ENCODE measurements at regions not wholly inside any gene's neighbourhood (a gene's known extent, or its start where the extent isn't known, plus 50 kb on each side); places are given as distances from the start of the nearest gene placed in this dataset.

- no peaks in the 10 kb centered on the region for H3K36me3 ChIP-seq (ENCODE audit: insufficient read depth)
- H3K4me3 ChIP-seq, result no peak overlapping the region
- no peak overlapping the region for H2AFZ ChIP-seq
- no peaks in the 10 kb centered on the region for H4K20me1 ChIP-seq (replicated peaks; ENCODE audit: insufficient read depth)
- H3K9me2 ChIP-seq (ENCODE audit: insufficient read depth), result no peaks in the 10 kb centered on the region
- H3F3A ChIP-seq (replicated peaks; ENCODE audit: low read depth), result no peaks in the 10 kb centered on the region
- H3K4me1 ChIP-seq (ENCODE audit: insufficient read depth), result no peaks in the 10 kb centered on the region
- Mint-ChIP-seq H3K9me3 (peaks cover 3% of the 10 kb centered on the region; the same call in 2 of the 3 replicates), H3K4me3 (no peak overlapping the region), H3K27me3 (ENCODE audit: insufficient read depth, low read depth, poor library complexity) (peaks cover 3% of the 10 kb centered on the region), H3K4me1 (peaks cover 9% of the 10 kb centered on the region), H3K36me3 (ENCODE audit: low read depth) (no peaks in the 10 kb centered on the region), H3K27ac (no peak overlapping the region)
- no peaks in the 10 kb centered on the region for H3K79me2 ChIP-seq (replicated peaks; ENCODE audit: insufficient read depth)
- TF ChIP-seq, protein P1, sequence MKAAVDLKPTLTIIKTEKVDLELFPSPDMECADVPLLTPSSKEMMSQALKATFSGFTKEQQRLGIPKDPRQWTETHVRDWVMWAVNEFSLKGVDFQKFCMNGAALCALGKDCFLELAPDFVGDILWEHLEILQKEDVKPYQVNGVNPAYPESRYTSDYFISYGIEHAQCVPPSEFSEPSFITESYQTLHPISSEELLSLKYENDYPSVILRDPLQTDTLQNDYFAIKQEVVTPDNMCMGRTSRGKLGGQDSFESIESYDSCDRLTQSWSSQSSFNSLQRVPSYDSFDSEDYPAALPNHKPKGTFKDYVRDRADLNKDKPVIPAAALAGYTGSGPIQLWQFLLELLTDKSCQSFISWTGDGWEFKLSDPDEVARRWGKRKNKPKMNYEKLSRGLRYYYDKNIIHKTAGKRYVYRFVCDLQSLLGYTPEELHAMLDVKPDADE (IDR thresholded peaks at IDR 0.05), result no peak
- TF ChIP-seq, protein P2, sequence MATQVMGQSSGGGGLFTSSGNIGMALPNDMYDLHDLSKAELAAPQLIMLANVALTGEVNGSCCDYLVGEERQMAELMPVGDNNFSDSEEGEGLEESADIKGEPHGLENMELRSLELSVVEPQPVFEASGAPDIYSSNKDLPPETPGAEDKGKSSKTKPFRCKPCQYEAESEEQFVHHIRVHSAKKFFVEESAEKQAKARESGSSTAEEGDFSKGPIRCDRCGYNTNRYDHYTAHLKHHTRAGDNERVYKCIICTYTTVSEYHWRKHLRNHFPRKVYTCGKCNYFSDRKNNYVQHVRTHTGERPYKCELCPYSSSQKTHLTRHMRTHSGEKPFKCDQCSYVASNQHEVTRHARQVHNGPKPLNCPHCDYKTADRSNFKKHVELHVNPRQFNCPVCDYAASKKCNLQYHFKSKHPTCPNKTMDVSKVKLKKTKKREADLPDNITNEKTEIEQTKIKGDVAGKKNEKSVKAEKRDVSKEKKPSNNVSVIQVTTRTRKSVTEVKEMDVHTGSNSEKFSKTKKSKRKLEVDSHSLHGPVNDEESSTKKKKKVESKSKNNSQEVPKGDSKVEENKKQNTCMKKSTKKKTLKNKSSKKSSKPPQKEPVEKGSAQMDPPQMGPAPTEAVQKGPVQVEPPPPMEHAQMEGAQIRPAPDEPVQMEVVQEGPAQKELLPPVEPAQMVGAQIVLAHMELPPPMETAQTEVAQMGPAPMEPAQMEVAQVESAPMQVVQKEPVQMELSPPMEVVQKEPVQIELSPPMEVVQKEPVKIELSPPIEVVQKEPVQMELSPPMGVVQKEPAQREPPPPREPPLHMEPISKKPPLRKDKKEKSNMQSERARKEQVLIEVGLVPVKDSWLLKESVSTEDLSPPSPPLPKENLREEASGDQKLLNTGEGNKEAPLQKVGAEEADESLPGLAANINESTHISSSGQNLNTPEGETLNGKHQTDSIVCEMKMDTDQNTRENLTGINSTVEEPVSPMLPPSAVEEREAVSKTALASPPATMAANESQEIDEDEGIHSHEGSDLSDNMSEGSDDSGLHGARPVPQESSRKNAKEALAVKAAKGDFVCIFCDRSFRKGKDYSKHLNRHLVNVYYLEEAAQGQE (IDR thresholded peaks at IDR 0.05; ENCODE audit: unreplicated experiment), result no peak
- TF ChIP-seq CREB1 (CRISPR knock-in tag; IDR thresholded peaks at IDR 0.05; ENCODE audit: low read depth) (no peak), EZH2phosphoT487 (IDR thresholded peaks at IDR 0.05; ENCODE audit: unreplicated experiment) (no peak), JUNB (IDR thresholded peaks at IDR 0.05; ENCODE audit: unreplicated experiment) (no peak)
- TF ChIP-seq, protein P3, sequence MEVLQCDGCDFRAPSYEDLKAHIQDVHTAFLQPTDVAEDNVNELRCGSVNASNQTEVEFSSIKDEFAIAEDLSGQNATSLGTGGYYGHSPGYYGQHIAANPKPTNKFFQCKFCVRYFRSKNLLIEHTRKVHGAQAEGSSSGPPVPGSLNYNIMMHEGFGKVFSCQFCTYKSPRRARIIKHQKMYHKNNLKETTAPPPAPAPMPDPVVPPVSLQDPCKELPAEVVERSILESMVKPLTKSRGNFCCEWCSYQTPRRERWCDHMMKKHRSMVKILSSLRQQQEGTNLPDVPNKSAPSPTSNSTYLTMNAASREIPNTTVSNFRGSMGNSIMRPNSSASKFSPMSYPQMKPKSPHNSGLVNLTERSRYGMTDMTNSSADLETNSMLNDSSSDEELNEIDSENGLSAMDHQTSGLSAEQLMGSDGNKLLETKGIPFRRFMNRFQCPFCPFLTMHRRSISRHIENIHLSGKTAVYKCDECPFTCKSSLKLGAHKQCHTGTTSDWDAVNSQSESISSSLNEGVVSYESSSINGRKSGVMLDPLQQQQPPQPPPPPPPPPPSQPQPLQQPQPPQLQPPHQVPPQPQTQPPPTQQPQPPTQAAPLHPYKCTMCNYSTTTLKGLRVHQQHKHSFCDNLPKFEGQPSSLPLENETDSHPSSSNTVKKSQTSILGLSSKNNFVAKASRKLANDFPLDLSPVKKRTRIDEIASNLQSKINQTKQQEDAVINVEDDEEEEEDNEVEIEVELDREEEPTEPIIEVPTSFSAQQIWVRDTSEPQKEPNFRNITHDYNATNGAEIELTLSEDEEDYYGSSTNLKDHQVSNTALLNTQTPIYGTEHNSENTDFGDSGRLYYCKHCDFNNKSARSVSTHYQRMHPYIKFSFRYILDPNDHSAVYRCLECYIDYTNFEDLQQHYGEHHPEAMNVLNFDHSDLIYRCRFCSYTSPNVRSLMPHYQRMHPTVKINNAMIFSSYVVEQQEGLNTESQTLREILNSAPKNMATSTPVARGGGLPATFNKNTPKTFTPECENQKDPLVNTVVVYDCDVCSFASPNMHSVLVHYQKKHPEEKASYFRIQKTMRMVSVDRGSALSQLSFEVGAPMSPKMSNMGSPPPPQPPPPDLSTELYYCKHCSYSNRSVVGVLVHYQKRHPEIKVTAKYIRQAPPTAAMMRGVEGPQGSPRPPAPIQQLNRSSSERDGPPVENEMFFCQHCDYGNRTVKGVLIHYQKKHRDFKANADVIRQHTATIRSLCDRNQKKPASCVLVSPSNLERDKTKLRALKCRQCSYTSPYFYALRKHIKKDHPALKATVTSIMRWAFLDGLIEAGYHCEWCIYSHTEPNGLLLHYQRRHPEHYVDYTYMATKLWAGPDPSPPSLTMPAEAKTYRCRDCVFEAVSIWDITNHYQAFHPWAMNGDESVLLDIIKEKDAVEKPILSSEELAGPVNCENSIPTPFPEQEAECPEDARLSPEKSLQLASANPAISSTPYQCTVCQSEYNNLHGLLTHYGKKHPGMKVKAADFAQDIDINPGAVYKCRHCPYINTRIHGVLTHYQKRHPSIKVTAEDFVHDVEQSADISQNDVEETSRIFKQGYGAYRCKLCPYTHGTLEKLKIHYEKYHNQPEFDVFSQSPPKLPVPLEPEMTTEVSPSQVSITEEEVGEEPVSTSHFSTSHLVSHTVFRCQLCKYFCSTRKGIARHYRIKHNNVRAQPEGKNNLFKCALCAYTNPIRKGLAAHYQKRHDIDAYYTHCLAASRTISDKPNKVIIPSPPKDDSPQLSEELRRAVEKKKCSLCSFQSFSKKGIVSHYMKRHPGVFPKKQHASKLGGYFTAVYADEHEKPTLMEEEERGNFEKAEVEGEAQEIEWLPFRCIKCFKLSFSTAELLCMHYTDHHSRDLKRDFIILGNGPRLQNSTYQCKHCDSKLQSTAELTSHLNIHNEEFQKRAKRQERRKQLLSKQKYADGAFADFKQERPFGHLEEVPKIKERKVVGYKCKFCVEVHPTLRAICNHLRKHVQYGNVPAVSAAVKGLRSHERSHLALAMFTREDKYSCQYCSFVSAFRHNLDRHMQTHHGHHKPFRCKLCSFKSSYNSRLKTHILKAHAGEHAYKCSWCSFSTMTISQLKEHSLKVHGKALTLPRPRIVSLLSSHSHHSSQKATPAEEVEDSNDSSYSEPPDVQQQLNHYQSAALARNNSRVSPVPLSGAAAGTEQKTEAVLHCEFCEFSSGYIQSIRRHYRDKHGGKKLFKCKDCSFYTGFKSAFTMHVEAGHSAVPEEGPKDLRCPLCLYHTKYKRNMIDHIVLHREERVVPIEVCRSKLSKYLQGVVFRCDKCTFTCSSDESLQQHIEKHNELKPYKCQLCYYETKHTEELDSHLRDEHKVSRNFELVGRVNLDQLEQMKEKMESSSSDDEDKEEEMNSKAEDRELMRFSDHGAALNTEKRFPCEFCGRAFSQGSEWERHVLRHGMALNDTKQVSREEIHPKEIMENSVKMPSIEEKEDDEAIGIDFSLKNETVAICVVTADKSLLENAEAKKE (CRISPR knock-in tag; IDR thresholded peaks at IDR 0.05), result no peak
- no peak overlapping the region for H3K27ac ChIP-seq (ENCODE audit: low read depth)
- H3K4me2 ChIP-seq, result no peak overlapping the region
- no peaks in the 10 kb centered on the region for H3K27me3 ChIP-seq (ENCODE audit: insufficient read depth)
- DNase-seq (ENCODE audit: low spot score) (no peak), ATAC-seq (no peak)
These were observed 129.6 kb upstream of the ABCA1 start for GRCh38 chr9:105057551-105057950.
